Epidermal melanocyte (primary cell): ENCODE measurements at regions not wholly inside any gene's neighbourhood (a gene's known extent, or its start where the extent isn't known, plus 50 kb on each side); places are given as distances from the start of the nearest gene placed in this dataset.
A peak's percentile ranks its signal among the peaks of the same experiment; 100 is the strongest.
"Not testable (repeated sequence)": the region's sequence is repeated elsewhere in the genome, so short reads cannot be mapped to it uniquely, and the experiment has no call there.

ENCODE experiments used
- DNase-seq: peaks from one replicate; pipeline ENCODE4 v3.0.0; 2011; ENCODE audit warnings: low spot score; ENCODE audit not compliant: insufficient read length

DNA sequence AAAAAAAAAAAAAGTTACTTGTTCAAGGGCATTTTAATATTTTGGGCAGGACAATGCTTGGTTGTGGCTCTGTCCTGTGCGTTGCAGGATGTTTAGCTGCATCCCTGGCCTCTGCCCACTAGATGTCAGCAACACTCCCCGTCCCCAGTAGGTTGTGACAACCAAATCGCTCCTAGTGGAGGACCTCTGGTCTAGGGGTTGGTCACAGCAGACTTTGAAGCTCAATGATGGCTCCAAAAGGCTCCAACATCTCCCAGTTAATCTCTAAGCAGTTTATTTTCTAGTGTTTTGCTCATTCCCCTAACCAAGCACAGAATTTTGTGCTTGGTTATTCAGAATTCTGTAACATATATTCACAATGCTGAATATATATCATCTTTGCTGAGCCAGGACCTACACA is 67.0 kb downstream of the CHRNA1 start:
- DNase-seq: peak; percentile 60

- no peak for DNase-seq
Measured at GRCh38 chr2:174694920-174695319, 69.4 kb downstream of the CHRNA1 start.

- DNase-seq: no peak
Measured at GRCh38 chr2:174694196-174694878, 69.9 kb downstream of the CHRNA1 start.

- DNase-seq: no peak
Measured at GRCh38 chr2:174693344-174693743, 70.9 kb downstream of the CHRNA1 start.

DNA sequence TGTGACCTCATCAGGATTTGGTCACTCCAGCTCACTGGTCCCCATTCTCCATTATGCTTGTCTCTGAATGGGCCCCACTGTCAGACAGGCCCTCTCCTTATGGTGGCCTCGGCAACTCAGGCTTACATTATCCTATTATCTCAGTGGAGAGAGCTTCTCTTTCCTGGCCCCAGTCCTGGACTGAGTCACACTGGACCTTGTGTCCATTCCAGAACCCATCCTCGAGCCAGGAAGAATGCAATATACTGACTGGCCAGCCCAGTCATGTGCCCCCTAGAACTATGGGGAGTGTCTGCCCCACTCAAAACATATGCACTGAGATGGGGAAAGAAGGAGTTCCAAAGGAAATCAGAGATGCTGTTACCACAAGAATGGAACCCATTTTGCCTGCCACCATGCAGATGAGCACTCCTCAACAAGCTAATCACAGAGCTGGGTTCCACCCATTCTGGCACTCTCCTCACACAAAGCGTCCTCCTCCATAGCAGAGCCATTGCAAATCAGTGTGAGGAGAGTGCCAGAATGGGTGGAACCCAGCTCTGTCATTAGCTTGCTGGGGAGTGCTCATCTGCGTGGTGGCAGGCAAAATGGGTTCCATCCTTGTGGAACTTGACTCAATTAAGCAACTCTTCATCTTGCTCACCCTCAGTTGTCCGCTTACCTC is 71.9 kb downstream of the CHRNA1 start:
- no peak for DNase-seq

GRCh38 chr2:174691201-174691779 is 73.0 kb downstream of the CHRNA1 start:
- DNase-seq: no peak

GRCh38 chr2:174690026-174690425 is 74.2 kb downstream of the CHRNA1 start:
- no peak for DNase-seq

DNA sequence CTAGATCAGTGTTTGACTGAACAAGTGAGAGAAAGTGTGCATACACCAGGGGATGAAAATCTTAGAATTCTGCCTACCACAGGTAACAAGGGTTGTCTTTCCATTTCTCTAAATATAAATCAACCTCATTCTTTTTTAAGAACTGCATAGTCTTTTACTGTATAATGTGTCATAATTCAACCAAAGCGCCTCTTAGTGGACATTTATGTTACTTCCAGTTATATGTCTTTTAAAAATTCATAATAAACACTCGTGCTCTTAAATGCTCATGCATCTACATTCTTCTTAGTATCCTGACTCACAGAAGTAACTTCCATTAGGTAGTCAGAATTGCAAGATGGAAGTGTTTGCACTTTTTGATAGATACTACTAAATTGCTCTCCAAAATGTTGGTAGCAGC is 76.2 kb downstream of the CHRNA1 start:
- DNase-seq: no peak

DNA sequence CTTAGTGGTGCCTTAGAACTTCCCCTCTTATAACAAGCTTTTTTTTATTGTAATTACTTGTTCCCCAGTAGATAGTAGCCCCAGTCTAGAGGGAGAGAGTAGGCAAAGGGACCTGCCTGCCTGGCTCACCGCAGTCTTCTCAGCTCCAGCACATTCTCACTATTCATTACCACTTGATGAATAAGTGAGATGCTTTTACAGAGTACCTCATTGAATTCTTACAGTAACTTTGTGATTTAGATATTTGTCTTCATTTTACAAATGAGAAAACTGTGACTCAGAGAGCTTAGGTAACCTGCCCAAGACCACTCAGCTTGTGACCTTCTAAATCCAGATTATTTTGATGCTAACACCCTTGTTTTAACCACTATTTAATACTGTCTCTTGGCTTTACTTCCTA is 77.8 kb downstream of the CHRNA1 start:
- no peak for DNase-seq

- DNase-seq: no peak
Measured at GRCh38 chr2:174683392-174683759, 80.9 kb downstream of the CHRNA1 start.

DNA sequence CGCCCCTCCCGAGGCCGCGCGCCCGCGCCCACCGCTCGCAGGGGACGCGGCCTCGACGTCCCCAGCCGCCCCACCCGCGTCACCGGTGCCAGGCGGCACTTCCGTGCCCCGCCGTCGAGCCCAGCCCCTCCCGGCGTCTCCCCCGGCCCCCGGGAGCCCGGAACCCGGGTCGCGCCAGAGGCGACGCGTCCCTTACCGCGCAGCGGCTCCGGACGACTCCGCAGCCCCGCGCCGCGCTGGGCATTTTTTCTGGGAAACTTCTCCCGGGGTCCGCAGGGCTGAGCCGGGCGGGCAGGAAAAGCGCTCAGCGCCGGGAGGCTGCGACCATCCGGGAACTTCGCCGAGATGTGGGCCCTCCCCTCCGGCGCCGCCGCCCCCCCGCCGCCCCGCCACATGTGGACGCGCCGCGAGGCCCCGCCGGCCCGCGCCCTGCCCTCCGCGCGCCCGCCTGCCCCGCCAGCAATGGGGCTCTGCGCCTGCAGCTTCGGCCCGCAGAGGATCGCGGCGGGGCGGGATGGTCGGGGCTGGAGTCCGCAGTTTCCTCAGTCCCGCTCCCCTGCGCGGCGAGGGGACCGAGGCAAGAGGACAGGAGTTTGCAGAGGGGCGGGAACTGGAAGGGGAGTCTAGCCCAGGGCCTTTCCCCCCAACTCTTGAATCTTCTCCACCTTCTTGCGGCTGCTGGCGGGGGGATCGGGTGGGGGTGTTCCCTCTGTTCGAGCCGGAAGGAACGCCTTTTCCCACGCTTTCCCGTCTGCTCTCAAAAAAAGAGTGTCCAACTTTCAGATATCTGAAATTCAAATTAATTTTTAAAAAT is 81.5 kb downstream of the CHRNA1 start:
- DNase-seq: peak; percentile 73

DNA sequence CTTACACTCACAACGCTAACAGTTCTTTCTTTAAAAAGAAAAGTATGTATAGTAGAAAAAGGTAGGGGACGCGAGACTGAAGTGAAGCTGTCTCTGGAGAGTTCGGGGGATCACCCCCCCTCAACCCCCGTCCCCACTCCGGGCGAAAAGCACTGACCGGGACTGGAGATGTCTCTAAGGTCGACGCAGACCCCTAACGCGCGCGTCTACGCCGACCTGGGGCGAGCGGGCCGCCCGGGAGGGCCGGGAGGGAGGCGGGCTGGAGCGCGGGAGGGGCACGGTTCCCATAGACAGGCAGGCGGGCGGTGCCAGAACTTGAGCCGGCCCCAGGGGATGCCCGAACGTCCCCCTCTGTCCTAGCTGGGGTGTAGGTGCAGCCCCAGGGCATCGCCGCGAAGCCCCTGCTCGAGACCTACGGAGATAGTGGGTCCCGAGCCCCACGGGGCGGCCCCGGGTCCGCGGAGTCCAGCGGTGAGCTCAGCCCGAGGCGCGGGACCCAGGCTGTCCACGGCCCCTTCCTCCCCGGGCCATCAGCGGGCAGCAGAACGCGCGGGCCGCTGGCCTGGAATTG is 82.2 kb downstream of the CHRNA1 start:
- no peak for DNase-seq

GRCh38 chr2:174681099-174682006 is 82.9 kb downstream of the CHRNA1 start:
- DNase-seq: no peak

DNA sequence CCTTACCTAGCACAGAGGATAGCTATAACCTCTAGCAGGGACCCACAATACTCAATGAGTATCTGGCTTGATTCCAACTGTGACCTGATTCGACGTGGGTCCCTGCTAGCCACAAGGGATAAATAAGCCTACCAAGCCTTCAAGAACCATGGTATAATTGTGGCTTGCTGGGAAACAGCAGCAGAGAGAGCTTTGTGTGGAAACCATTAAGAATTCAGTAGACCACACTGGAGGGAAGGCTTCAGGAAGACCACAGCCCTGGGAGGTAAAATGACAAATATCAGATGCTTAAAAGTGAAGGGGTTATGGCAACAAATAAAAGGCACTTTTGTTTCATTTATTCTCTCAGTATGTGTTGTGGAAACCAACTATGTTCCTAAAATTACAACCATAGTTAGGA is 82.6 kb upstream of the WIPF1 start:
- DNase-seq: no peak

DNA sequence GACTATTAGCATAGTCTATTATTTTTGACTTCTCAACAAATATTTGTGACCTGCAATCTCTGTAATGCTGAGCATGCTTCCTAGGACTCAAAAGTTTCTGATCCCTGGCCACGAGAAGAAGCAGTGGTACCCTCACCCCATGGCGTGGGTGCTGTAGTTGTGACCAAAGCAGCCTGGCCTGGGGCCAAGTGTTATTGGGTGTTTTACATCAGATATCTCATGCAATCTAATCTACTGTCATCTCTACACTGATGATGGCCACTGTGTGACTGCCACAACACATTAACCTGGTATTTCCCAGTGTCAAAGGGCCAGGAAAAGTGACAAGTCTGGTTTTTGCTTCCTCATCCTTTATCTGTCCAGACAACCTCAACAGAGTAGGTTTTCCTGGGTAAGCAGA is 80.8 kb upstream of the WIPF1 start:
- no peak for DNase-seq

DNA sequence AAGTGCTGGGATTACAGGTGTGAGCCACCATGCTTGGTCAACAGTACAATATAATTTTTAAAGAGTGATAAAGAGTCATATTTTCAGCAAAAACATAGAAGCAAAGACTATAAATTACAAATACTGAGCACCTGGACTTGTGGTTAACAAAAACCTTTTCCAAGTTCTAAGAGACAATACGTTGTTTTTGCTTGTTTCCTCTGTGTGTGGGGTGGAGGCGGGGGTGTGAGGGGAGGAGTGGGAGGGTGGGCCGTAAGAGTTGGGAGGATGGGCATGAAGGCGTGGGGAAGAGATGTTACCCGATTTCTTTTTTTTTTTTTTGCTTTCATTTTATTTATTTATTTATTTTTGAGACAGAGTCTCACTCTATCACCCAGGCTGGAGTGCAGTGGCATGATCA is 78.0 kb upstream of the WIPF1 start:
- DNase-seq: no peak

- no peak for DNase-seq
Measured at GRCh38 chr2:174673876-174674275, 76.3 kb upstream of the WIPF1 start.

- no peak for DNase-seq
Measured at GRCh38 chr2:174673440-174673839, 75.8 kb upstream of the WIPF1 start.

DNA sequence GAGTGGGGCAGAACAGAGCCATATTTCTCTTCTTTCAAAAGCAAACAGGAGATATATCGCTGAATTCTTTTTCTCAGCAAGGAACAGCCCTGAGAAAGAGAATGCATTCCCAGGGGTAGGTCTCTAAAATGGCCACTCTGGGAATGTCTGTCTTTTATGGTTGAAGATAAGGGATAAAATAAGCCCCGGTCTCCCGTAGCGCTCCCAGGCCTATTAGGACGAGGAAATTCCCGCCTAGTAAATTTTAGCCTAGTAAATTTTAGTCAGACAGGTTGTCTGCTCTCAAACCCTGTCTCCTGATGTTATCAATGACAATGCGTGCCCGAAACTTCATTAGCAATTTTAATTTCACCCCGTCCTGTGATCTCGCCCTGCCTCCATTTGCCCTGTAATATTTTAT is 73.9 kb upstream of the WIPF1 start:
- not testable (repeated sequence) for DNase-seq

DNA sequence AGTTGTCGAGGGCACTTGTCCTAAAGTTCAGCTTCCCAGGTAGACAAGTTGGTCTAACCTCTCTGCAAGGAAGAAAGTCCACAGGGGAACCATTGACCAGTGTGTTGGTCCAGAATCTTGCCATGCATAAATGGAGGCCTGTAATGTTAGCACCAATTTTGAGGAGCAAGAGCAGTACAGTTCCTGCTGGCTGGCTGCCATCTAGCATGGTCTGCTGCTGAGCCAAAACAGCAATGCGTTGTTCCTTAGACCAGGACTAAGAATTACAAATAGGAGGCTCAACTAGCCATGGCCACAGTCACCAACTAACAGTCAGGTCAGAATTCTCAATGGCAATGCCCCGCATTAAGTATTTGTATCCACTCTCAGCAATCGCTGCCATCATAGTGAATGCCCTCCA is 72.8 kb upstream of the WIPF1 start:
- DNase-seq: no peak

DNA sequence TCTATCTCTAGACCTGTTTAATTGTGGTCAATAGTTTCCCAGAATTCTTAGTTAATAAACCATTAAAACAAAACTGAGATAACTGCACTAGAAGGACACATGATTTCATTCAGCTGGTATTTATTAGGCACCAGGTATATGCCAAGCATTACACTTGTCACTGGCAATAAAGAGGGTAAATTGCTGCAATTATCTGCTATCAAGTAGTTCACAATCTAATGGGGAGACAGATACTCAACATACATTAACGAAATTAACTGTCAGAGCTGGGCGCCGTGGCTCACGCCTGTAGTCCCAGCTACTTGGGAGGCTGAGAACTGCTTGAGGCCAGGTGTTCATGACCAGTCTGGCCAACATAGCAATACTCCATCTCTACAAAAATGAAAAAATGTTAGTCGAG is 71.7 kb upstream of the WIPF1 start:
- no peak for DNase-seq
